Large intestine (tissue), 3 donors: ENCODE measurements at regions not wholly inside any gene's neighbourhood (a gene's known extent, or its start where the extent isn't known, plus 50 kb on each side); places are given as distances from the start of the nearest gene placed in this dataset.

Source experiments
- DNase-seq, 2 donors: peaks; one replicate each; pipeline versions ENCODE4 v3.0.0 to v3.0.0-alpha.2; 2013
- H3K27ac ChIP-seq: one replicate; pipeline ENCODE4 v1.5.1; 2013; ENCODE audit warnings: low read length
- H3K27me3 ChIP-seq: 2 replicates; pipeline ENCODE4 v1.6.1; 2013; ENCODE audit warnings: low read length; ENCODE audit not compliant: control insufficient read depth, insufficient read depth
- H3K36me3 ChIP-seq: 2 replicates; pipeline ENCODE4 v1.6.1; 2013; ENCODE audit warnings: low read length; ENCODE audit not compliant: control insufficient read depth, insufficient read depth
- H3K4me1 ChIP-seq: one replicate; pipeline ENCODE4 v1.6.1; 2013; ENCODE audit warnings: low read length; ENCODE audit not compliant: control insufficient read depth, insufficient read depth
- H3K4me3 ChIP-seq: one replicate; pipeline ENCODE4 v1.5.1; 2013; ENCODE audit warnings: low read length
- H3K9me3 ChIP-seq: one replicate; pipeline ENCODE4 v1.6.1; 2013; ENCODE audit warnings: mild to moderate bottlenecking, low read depth, low read length, moderate library complexity; ENCODE audit not compliant: control insufficient read depth
- WGBS: methylation state at CpG from one replicate; pipeline ENCODE4 v1.1.5; 2013; ENCODE audit warnings: low lambda C conversion rate; ENCODE audit not compliant: insufficient coverage; 5-methylcytosine and 5-hydroxymethylcytosine counted together

DNA sequence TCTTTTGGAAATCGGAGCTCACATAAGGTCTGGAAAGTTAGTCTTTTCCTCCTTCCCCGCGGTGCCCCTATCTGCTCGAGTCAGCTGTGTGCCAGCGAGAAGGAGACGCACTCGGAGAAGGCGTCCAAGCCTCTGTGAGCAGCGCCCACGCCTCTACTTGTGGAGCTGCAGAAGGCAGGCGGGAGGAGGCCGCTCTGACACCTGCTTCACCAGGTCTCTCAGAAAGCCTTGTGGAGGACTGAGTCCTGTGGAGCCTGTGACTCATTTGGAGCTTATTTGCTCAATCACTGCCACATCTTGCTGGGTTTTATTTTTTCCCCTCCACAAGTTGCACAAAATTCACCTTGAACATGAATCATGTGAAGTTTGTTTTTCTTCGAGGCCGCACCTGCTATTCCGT is 117.5 kb downstream of the IRX2 start:
- Histone ChIP-seq H3K9me3 (no peaks in the 10 kb centered on the region), H3K27me3 (no peaks in the 10 kb centered on the region), H3K4me1 (no peaks in the 10 kb centered on the region), H3K36me3 (no peaks in the 10 kb centered on the region), H3K27ac (no peak overlapping the region), H3K4me3 (no peak overlapping the region)
- no CpG with 5 or more reads among the region's 15 CpGs for WGBS
- no peak for DNase-seq

GRCh38 chr5:2631758-2632157 is 119.7 kb downstream of the IRX2 start:
- Histone ChIP-seq H3K9me3 (no peaks in the 10 kb centered on the region), H3K36me3 (no peaks in the 10 kb centered on the region), H3K27ac (no peak overlapping the region), H3K27me3 (no peaks in the 10 kb centered on the region), H3K4me3 (no peak overlapping the region), H3K4me1 (no peaks in the 10 kb centered on the region)
- WGBS: no CpG with 5 or more reads among the region's 11 CpGs
- DNase-seq: no peak

GRCh38 chr5:2629045-2629444 is 122.4 kb downstream of the IRX2 start:
- DNase-seq: no peak
- Histone ChIP-seq H3K27me3 (no peaks in the 10 kb centered on the region), H3K4me1 (no peaks in the 10 kb centered on the region), H3K9me3 (no peaks in the 10 kb centered on the region), H3K27ac (no peak overlapping the region), H3K36me3 (no peaks in the 10 kb centered on the region), H3K4me3 (no peak overlapping the region)
- WGBS: 0% methylated on average over 1 of the region's 7 CpGs

GRCh38 chr5:2627867-2628266 is 123.6 kb downstream of the IRX2 start:
- no CpG with 5 or more reads among the region's 13 CpGs for WGBS

GRCh38 chr5:2626572-2626971 is 124.9 kb downstream of the IRX2 start:
- DNase-seq: no peak
- H3K36me3 ChIP-seq: no peaks in the 10 kb centered on the region
- H3K4me3 ChIP-seq: no peak overlapping the region
- no CpG with 5 or more reads among the region's 2 CpGs for WGBS
- H3K9me3 ChIP-seq: no peaks in the 10 kb centered on the region
- H3K4me1 ChIP-seq: no peaks in the 10 kb centered on the region
- H3K27ac ChIP-seq: no peak overlapping the region
- H3K27me3 ChIP-seq: no peaks in the 10 kb centered on the region

More at GRCh38 chr5:2627867-2628266, 123.6 kb downstream of the IRX2 start:
- H3K4me1 ChIP-seq: no peaks in the 10 kb centered on the region
- H3K27me3 ChIP-seq: no peaks in the 10 kb centered on the region
- no peaks in the 10 kb centered on the region for H3K36me3 ChIP-seq
- H3K4me3 ChIP-seq: no peak overlapping the region
- no peaks in the 10 kb centered on the region for H3K9me3 ChIP-seq
- no peak for DNase-seq
- no peak overlapping the region for H3K27ac ChIP-seq

GRCh38 chr5:2622866-2623265 is 128.6 kb downstream of the IRX2 start:
- H3K4me1 ChIP-seq: no peaks in the 10 kb centered on the region
- no peak overlapping the region for H3K27ac ChIP-seq
- no peak for DNase-seq
- H3K27me3 ChIP-seq: no peaks in the 10 kb centered on the region
- H3K9me3 ChIP-seq: no peaks in the 10 kb centered on the region
- WGBS: no CpG with 5 or more reads among the region's 5 CpGs
- no peaks in the 10 kb centered on the region for H3K36me3 ChIP-seq
- H3K4me3 ChIP-seq: no peak overlapping the region

DNA sequence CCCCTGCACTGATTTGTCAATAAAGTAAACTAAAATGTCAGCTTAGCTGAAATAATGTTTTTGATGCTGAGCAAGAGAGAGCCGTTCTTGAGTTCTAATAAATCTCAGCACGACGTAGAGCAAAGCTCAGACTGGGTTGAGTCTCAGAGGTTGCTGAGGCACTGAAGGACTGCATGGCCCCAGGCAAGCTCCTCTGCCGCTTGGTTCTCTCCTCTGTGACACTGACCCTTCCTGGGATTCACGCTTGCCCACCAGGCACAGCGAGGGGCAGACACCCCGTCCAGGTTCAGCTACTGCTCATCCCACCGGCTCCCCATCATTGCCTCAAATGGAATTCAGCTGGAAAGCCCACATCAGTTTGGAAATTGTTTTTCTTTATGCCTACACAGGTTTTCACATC is 129.8 kb downstream of the IRX2 start:
- H3K27me3 ChIP-seq: no peaks in the 10 kb centered on the region
- H3K27ac ChIP-seq: no peak overlapping the region
- 80% methylated on average over 2 of the region's 8 CpGs for WGBS
- no peaks in the 10 kb centered on the region for H3K4me1 ChIP-seq
- DNase-seq: no peak
- H3K9me3 ChIP-seq: no peaks in the 10 kb centered on the region
- H3K4me3 ChIP-seq: no peak overlapping the region
- no peaks in the 10 kb centered on the region for H3K36me3 ChIP-seq

DNA sequence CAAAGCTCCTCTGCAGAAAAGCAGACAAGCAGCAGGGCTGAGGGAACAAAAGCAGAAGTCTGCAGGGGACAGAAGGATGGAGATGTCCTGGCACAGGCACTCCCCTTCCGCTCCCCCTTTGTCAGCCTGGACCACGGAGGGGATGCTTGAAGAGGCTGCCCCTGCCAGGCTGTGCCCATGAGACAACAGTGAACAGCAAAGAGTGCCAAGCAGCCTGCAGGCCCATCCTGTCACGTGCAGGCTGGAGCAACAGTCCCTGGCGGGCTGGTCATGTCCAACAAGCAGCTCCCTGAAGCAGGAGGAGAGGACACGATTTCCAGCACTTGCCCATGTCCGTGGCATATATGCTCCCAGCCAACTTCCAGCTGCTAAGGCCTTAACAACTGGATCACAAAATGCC is 132.3 kb downstream of the IRX2 start:
- H3K27me3 ChIP-seq: no peaks in the 10 kb centered on the region
- H3K4me3 ChIP-seq: no peak overlapping the region
- DNase-seq: no peak
- no peaks in the 10 kb centered on the region for H3K4me1 ChIP-seq
- H3K27ac ChIP-seq: no peak overlapping the region
- WGBS: no CpG with 5 or more reads among the region's 6 CpGs
- H3K36me3 ChIP-seq: no peaks in the 10 kb centered on the region
- H3K9me3 ChIP-seq: peaks cover 2% of the 10 kb centered on the region

DNA sequence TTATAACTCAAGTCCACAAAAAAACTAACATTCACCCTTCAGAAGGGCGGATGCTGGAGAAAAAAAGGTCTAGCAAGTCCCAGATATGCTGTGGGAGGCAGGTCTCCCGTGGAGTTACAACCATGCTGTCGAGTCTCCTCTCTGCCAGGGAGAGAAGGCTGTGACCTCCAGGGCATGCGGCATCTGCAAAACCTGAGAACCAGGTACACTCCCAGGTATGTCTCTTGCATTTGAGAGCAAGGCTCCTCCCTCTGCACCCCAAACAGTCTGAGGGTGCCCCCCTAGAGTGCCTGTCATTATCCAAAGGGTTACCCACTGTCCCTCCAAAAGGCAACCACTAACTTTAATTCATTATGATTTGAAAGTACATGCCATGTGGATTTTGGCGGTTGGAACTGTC is 134.0 kb downstream of the IRX2 start:
- Histone ChIP-seq H3K4me3 (no peak overlapping the region), H3K9me3 (peaks cover 2% of the 10 kb centered on the region), H3K27me3 (no peaks in the 10 kb centered on the region), H3K36me3 (no peaks in the 10 kb centered on the region), H3K4me1 (no peaks in the 10 kb centered on the region), H3K27ac (no peak overlapping the region)
- DNase-seq: no peak
- WGBS: 100% methylated on average over 1 of the region's 5 CpGs

- DNase-seq: no peak
- H3K27me3 ChIP-seq: no peaks in the 10 kb centered on the region
- peaks cover 2% of the 10 kb centered on the region for H3K9me3 ChIP-seq
- no CpG with 5 or more reads among the region's 4 CpGs for WGBS
- H3K36me3 ChIP-seq: no peaks in the 10 kb centered on the region
- no peak overlapping the region for H3K27ac ChIP-seq
- no peak overlapping the region for H3K4me3 ChIP-seq
- no peaks in the 10 kb centered on the region for H3K4me1 ChIP-seq
These were observed 135.6 kb downstream of the IRX2 start for GRCh38 chr5:2615917-2616316.

DNA sequence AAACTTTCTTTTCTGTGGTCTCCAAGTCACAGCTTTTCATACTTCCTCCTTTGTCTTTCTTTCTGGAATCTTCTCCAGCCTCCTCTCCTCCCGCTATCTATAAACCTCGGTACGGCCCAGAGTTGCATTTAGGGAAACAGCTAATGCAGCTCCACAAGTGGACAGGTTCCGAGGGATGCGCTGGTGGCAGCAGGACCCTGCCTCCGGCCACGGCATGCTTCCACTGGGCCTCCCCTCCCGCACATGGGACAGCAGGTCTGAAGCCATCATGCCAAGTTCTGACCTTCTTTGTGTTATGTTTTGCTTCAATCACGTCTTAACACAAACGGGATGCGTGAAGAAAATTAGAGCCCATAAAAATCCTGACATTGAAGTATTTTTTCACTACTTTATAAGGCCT is 136.9 kb downstream of the IRX2 start:
- peaks cover 2% of the 10 kb centered on the region for H3K9me3 ChIP-seq
- H3K27me3 ChIP-seq: no peaks in the 10 kb centered on the region
- no peak overlapping the region for H3K27ac ChIP-seq
- no CpG with 5 or more reads among the region's 11 CpGs for WGBS
- H3K36me3 ChIP-seq: no peaks in the 10 kb centered on the region
- no peaks in the 10 kb centered on the region for H3K4me1 ChIP-seq
- H3K4me3 ChIP-seq: no peak overlapping the region
- DNase-seq: no peak
